Esophagus muscularis mucosa (tissue), 4 donors: ENCODE measurements at regions not wholly inside any gene's neighbourhood (a gene's known extent, or its start where the extent isn't known, plus 50 kb on each side); places are given as distances from the start of the nearest gene placed in this dataset.

Source experiments
- DNase-seq: peaks from one replicate; pipeline ENCODE4 v3.0.0-alpha.2; 2017; ENCODE audit errors: extremely low spot score
- H3K27ac ChIP-seq, 4 donors: fragments of 200-600 bp; sonication (generic); replicated peaks in 1 of 4; 1 replicate in 3 of 4; 2 replicates in 1 of 4; pipeline ENCODE4 v1.5.1; 2016 to 2019; ENCODE audit warnings: mild to moderate bottlenecking in 1 of 4
- H3K27me3 ChIP-seq, 4 donors: fragments of 200-600 bp; sonication (generic); one replicate each; pipeline versions ENCODE4 v1.5.1 to v1.6.0; 2016 to 2019
- H3K36me3 ChIP-seq, 4 donors: fragments of 200-600 bp; sonication (generic); one replicate each; pipeline ENCODE4 v1.5.1; 2016 to 2019
- H3K4me1 ChIP-seq, 4 donors: fragments of 200-600 bp; sonication (generic); one replicate each; pipeline ENCODE4 v1.5.1; 2016 to 2019
- H3K4me3 ChIP-seq, 4 donors: fragments of 200-600 bp; sonication (generic); 1 replicate in 2 of 4; 2 replicates in 2 of 4; pipeline ENCODE4 v1.5.1; 2016 to 2019; ENCODE audit warnings: mild to moderate bottlenecking in 4 of 4, moderate library complexity in 1 of 4
- H3K9me3 ChIP-seq, 4 donors: fragments of 200-600 bp; sonication (generic); 1 replicate in 3 of 4; 2 replicates in 1 of 4; pipeline ENCODE4 v1.5.1; 2016 to 2019
- CTCF ChIP-seq, 3 experiments: fragments of 200-600 bp in 2 of 3; fragments of 450-650 bp in 1 of 3; sonication (generic) in 2 of 3; IDR thresholded peaks; one replicate each; pipeline ENCODE4 v1.5.1; 2017 to 2019; ENCODE audit warnings: antibody characterized with exemption in 3 of 3, mild to moderate bottlenecking in 2 of 3, moderate library complexity in 1 of 3
- EP300 ChIP-seq: sonication (generic); formaldehyde crosslinking; IDR thresholded peaks from one replicate; pipeline ENCODE4 v1.6.1; 2017; ENCODE audit warnings: antibody characterized with exemption
- POLR2A ChIP-seq: fragments of 450-650 bp; IDR thresholded peaks from one replicate; pipeline ENCODE4 v1.6.1; 2017; ENCODE audit warnings: antibody characterized with exemption, moderate library complexity, mild to moderate bottlenecking, low read depth
- POLR2AphosphoS5 ChIP-seq, 2 donors: sonication (generic); formaldehyde crosslinking; IDR thresholded peaks; one replicate each; pipeline ENCODE4 v1.6.1; 2017; ENCODE audit warnings: antibody characterized with exemption in 2 of 2
- WGBS: methylation state at CpG from one replicate; pipeline ENCODE4 v1.1.5; 2018; 5-methylcytosine and 5-hydroxymethylcytosine counted together
- intact Hi-C: fragments of 100-400 bp; cut with DNase I; formaldehyde crosslinking; loops from one replicate; pipeline ENCODE4 v1.15.1; 2023

GRCh38 chr6:21383450-21384085 is 210.0 kb upstream of the SOX4 start:
- no peak overlapping the region for H3K4me3 ChIP-seq
- no peak for DNase-seq
- TF ChIP-seq EP300 (no peak), CTCF (IDR thresholded peaks at IDR 0.05) (no peak), POLR2A (no peak), POLR2AphosphoS5 (IDR thresholded peaks at IDR 0.05) (no peak)
- no peaks in the 10 kb centered on the region for H3K36me3 ChIP-seq
- no peaks in the 10 kb centered on the region for H3K27me3 ChIP-seq
- 93% methylated on average over 17 of the region's 17 CpGs for WGBS
- H3K27ac ChIP-seq = no peak overlapping the region
- no peaks in the 10 kb centered on the region for H3K9me3 ChIP-seq
- intact Hi-C loops = no loop called here
- H3K4me1 ChIP-seq = no peaks in the 10 kb centered on the region

- no peak overlapping the region for H3K4me3 ChIP-seq
- intact Hi-C loops = no loop called here
- DNase-seq = no peak
- H3K27ac ChIP-seq = no peak overlapping the region
- TF ChIP-seq CTCF (IDR thresholded peaks at IDR 0.05) (no peak), EP300 (no peak), POLR2A (no peak), POLR2AphosphoS5 (IDR thresholded peaks at IDR 0.05) (no peak)
- WGBS = 82% methylated on average over 8 of the region's 8 CpGs
- H3K27me3 ChIP-seq = no peaks in the 10 kb centered on the region
- no peaks in the 10 kb centered on the region for H3K36me3 ChIP-seq
- H3K9me3 ChIP-seq = no peaks in the 10 kb centered on the region
- H3K4me1 ChIP-seq = no peaks in the 10 kb centered on the region
These were observed 209.3 kb upstream of the SOX4 start for GRCh38 chr6:21384216-21384615.

GRCh38 chr6:21386744-21387143 is 206.8 kb upstream of the SOX4 start:
- intact Hi-C loops = no loop called here
- H3K36me3 ChIP-seq = no peaks in the 10 kb centered on the region
- H3K27ac ChIP-seq = no peak overlapping the region
- no peaks in the 10 kb centered on the region for H3K27me3 ChIP-seq
- TF ChIP-seq POLR2AphosphoS5 (IDR thresholded peaks at IDR 0.05) (no peak), EP300 (no peak), CTCF (IDR thresholded peaks at IDR 0.05) (no peak), POLR2A (no peak)
- no peaks in the 10 kb centered on the region for H3K4me1 ChIP-seq
- no peaks in the 10 kb centered on the region for H3K9me3 ChIP-seq
- DNase-seq = no peak
- H3K4me3 ChIP-seq = no peak overlapping the region
- WGBS = 89% methylated on average over 2 of the region's 2 CpGs

GRCh38 chr6:21390532-21391213 is 202.9 kb upstream of the SOX4 start:
- Histone ChIP-seq H3K4me1 (no peaks in the 10 kb centered on the region), H3K9me3 (no peaks in the 10 kb centered on the region), H3K36me3 (no peaks in the 10 kb centered on the region), H3K4me3 (no peak overlapping the region), H3K27ac (no peak overlapping the region), H3K27me3 (no peaks in the 10 kb centered on the region)
- whole genome bisulfite sequencing = 81% methylated on average over 5 of the region's 5 CpGs
- intact Hi-C loops = no loop called here
- no peak for TF ChIP-seq CTCF (IDR thresholded peaks at IDR 0.05)
- no peak for TF ChIP-seq EP300
- no peak for TF ChIP-seq POLR2A
- no peak for TF ChIP-seq POLR2AphosphoS5 (IDR thresholded peaks at IDR 0.05)
- no peak for DNase-seq
